GM12873 (cell line): ENCODE measurements at regions not wholly inside any gene's neighbourhood (a gene's known extent, or its start where the extent isn't known, plus 50 kb on each side); places are given as distances from the start of the nearest gene placed in this dataset.

Experiments
- CTCF ChIP-seq: IDR thresholded peaks from 2 replicates; pipeline ENCODE4 v1.5.1; 2012; ENCODE audit warnings: low read depth, mild to moderate bottlenecking, moderate library complexity, low read length, control low read depth; ENCODE audit not compliant: insufficient read depth; ENCODE audit errors: missing control alignments

GRCh38 chr9:73531658-73532057 lies 380.0 kb downstream of the ANXA1 start:
- TF ChIP-seq CTCF, result no peak

GRCh38 chr9:73532985-73533384 lies 381.3 kb downstream of the ANXA1 start:
- no peak for TF ChIP-seq CTCF

GRCh38 chr9:73536403-73536802 lies 384.7 kb downstream of the ANXA1 start:
- no peak for TF ChIP-seq CTCF

GRCh38 chr9:73537561-73537960 lies 385.9 kb downstream of the ANXA1 start:
- no peak for TF ChIP-seq CTCF

- no peak for TF ChIP-seq CTCF
These were observed 388.3 kb downstream of the ANXA1 start for GRCh38 chr9:73539881-73540390.

- no peak for TF ChIP-seq CTCF
These were observed 390.3 kb downstream of the ANXA1 start for GRCh38 chr9:73541923-73542322.

- TF ChIP-seq CTCF, result no peak
These were observed 392.1 kb downstream of the ANXA1 start for GRCh38 chr9:73543727-73544126.
